ENCODE measurements at regions not wholly inside any gene's neighbourhood (a gene's known extent, or its start where the extent isn't known, plus 50 kb on each side); places are given as distances from the start of the nearest gene placed in this dataset.

DNA sequence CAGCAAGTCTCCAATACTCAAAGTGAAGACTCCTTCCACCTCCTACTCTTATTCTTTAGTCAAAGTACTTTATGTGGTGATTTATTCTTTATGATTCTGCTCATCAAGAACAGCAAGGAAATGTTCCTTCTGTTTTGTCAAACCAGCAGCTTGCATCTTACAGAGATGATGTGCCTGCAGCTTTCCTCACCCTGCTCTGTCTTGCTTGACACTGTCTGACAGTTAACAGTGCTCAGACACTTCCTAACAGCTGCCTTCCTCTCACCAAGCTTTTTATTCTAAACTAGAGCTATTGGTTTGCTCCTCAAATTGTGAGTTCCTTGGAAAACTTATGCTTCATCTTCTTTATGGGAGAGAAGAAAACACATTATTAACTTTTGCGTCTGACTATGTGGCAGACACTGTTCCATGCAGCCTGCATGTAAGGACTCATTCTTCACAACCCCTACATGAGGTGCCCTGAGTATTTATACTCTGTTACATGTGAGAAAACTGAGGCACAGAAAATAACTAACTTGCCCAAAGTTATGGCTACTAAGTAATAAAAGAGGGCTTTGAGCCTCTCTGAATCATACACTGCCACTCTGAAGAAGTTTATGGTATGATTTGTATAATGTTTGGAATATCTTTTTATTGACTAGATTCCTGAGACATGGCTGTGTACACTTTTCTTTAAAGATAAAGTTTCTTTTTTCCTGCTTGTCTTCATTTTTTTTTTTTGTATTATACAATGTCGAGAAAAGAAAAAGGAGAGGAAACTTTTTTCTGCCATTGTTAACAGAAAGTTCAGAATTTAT is 723.3 kb upstream of the DDX18 start:
- H3K9me3 Mint-ChIP-seq (ENCODE audit: low read depth) = no peaks in the 10 kb centered on the region
- no peak overlapping the region for H3K27ac Mint-ChIP-seq
- H3K4me1 Mint-ChIP-seq (ENCODE audit: low read depth) = peaks cover 16% of the 10 kb centered on the region
- no peaks in the 10 kb centered on the region for H3K27me3 Mint-ChIP-seq
- no peaks in the 10 kb centered on the region for H3K36me3 Mint-ChIP-seq (ENCODE audit: insufficient read depth)
- DNase-seq (ENCODE audit: low spot score, unreplicated experiment) = no peak
- TF ChIP-seq, protein P1, sequence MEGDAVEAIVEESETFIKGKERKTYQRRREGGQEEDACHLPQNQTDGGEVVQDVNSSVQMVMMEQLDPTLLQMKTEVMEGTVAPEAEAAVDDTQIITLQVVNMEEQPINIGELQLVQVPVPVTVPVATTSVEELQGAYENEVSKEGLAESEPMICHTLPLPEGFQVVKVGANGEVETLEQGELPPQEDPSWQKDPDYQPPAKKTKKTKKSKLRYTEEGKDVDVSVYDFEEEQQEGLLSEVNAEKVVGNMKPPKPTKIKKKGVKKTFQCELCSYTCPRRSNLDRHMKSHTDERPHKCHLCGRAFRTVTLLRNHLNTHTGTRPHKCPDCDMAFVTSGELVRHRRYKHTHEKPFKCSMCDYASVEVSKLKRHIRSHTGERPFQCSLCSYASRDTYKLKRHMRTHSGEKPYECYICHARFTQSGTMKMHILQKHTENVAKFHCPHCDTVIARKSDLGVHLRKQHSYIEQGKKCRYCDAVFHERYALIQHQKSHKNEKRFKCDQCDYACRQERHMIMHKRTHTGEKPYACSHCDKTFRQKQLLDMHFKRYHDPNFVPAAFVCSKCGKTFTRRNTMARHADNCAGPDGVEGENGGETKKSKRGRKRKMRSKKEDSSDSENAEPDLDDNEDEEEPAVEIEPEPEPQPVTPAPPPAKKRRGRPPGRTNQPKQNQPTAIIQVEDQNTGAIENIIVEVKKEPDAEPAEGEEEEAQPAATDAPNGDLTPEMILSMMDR (IDR thresholded peaks at IDR 0.05; ENCODE audit: unreplicated experiment) = no peak
- H3K4me3 Mint-ChIP-seq (ENCODE audit: low read depth) = no peak overlapping the region

DNA sequence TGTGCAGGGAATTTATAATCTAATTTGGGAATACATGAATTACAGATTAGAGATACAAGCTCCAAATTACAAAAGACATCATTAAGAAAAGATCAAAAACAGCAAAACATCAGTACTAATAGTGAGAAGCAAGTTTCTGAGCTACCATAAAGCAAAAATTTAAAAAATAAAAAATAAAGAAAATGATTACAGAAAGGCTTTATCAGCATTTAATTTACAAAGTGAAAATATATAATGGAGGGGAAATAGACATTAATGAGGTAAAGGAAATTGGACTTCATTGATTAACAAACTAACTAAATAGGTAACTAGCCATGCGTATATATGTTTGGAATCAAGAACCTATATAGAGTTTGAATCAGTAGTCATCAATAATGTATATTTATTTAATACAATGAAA is 712.9 kb upstream of the DDX18 start:
- no peak for DNase-seq (ENCODE audit: low spot score, unreplicated experiment)
- H3K36me3 Mint-ChIP-seq (ENCODE audit: insufficient read depth) = peaks cover 2% of the 10 kb centered on the region
- no peak overlapping the region for H3K4me3 Mint-ChIP-seq (ENCODE audit: low read depth)
- no peaks in the 10 kb centered on the region for H3K4me1 Mint-ChIP-seq (ENCODE audit: low read depth)
- peaks cover 16% of the 10 kb centered on the region for H3K9me3 Mint-ChIP-seq (ENCODE audit: low read depth)
- H3K27me3 Mint-ChIP-seq = no peaks in the 10 kb centered on the region
- no peak overlapping the region for H3K27ac Mint-ChIP-seq
- TF ChIP-seq, protein P1 (IDR thresholded peaks at IDR 0.05; ENCODE audit: unreplicated experiment) = no peak

DNA sequence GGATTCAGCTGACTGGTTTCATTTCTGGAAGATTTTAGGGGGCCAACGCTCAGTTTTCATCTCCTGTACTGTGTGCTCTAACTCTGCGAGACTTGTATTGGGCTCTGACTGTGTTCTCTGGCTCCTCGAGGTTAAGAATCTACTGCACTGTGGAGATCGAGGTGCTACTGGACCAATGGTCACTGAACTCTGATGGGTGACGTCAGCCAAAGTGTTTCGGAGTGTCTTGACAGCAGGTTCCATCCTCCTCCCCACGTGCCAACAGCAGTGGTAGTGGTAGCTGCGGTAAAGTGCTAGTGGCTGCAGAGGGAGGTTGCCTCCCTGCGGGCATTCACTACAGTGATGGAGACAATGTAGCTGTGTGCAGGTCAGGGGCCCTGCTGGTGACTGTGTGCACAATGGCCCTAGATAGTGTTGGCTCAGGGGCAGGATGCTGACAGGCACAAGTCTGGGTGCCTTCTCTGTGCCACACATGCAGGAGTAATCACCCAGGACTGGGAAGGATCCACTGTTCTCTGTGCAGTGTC is 705.7 kb upstream of the DDX18 start:
- no peaks in the 10 kb centered on the region for H3K27me3 Mint-ChIP-seq
- no peak overlapping the region for H3K27ac Mint-ChIP-seq
- peaks cover 8% of the 10 kb centered on the region for H3K36me3 Mint-ChIP-seq (ENCODE audit: insufficient read depth)
- no peak overlapping the region for H3K4me3 Mint-ChIP-seq (ENCODE audit: low read depth)
- TF ChIP-seq, protein P1 (IDR thresholded peaks at IDR 0.05; ENCODE audit: unreplicated experiment) = no peak
- H3K9me3 Mint-ChIP-seq (ENCODE audit: low read depth) = peaks cover 25% of the 10 kb centered on the region
- peaks cover 3% of the 10 kb centered on the region for H3K4me1 Mint-ChIP-seq (ENCODE audit: low read depth)
- no peak for DNase-seq (ENCODE audit: low spot score, unreplicated experiment)

DNA sequence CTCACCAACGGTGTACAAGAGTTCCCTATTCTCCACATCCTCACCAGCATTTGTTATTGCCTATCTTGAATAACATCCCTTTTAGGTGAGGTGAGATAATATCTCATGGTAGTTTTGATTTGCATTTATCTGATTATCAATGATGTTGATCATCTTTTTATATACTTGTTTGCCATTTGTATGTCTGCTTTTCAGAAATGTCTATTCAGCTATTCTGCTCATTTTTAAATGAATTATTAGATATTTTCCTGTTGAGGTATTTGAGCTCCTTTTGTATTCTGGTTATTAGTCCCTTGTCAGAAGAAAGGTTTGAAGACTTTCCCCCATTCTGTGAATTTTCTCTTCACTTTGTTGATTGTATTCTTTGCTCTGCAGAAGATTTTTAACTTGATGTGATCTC is 695.5 kb upstream of the DDX18 start:
- peaks cover 2% of the 10 kb centered on the region for H3K4me1 Mint-ChIP-seq (ENCODE audit: low read depth)

DNA sequence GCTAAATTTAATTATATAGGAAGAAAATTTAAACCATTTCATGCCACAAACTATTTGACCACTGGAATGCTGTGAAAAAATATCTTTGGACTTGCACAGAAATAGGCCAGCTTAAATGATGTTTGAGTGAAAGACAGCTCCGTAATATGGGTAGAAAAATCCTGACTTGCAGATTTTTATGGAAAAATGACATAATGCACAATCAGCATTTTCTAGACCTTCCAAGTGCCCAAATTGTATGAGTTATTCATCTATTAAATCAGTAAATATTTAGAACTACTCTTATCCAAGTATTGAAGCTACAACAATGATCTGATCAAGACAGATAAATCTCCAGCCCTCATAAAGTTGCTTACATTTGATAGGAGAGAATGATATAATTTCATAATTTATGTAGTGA is 691.1 kb upstream of the DDX18 start:
- no peaks in the 10 kb centered on the region for H3K27me3 Mint-ChIP-seq
- TF ChIP-seq, protein P1 (IDR thresholded peaks at IDR 0.05; ENCODE audit: unreplicated experiment) = no peak
- H3K36me3 Mint-ChIP-seq (ENCODE audit: insufficient read depth) = peaks cover 8% of the 10 kb centered on the region
- no peak overlapping the region for H3K27ac Mint-ChIP-seq
- H3K4me3 Mint-ChIP-seq (ENCODE audit: low read depth) = no peak overlapping the region
- H3K9me3 Mint-ChIP-seq (ENCODE audit: low read depth) = peaks cover 14% of the 10 kb centered on the region
- H3K4me1 Mint-ChIP-seq (ENCODE audit: low read depth) = peaks cover 21% of the 10 kb centered on the region
- DNase-seq (ENCODE audit: low spot score, unreplicated experiment) = no peak

More for the DNA sequence above, 695.5 kb upstream of the DDX18 start:
- no peak overlapping the region for H3K4me3 Mint-ChIP-seq (ENCODE audit: low read depth)
- H3K9me3 Mint-ChIP-seq (ENCODE audit: low read depth) = peaks cover 4% of the 10 kb centered on the region
- peaks cover 3% of the 10 kb centered on the region for H3K36me3 Mint-ChIP-seq (ENCODE audit: insufficient read depth)
- no peak overlapping the region for H3K27ac Mint-ChIP-seq
- DNase-seq (ENCODE audit: low spot score, unreplicated experiment) = no peak
- no peaks in the 10 kb centered on the region for H3K27me3 Mint-ChIP-seq
- TF ChIP-seq, protein P1 (IDR thresholded peaks at IDR 0.05; ENCODE audit: unreplicated experiment) = no peak
